ENCODE measurements at regions not wholly inside any gene's neighbourhood (a gene's known extent, or its start where the extent isn't known, plus 50 kb on each side); places are given as distances from the start of the nearest gene placed in this dataset.
A peak's percentile ranks its signal among the peaks of the same experiment; 100 is the strongest.

DNA sequence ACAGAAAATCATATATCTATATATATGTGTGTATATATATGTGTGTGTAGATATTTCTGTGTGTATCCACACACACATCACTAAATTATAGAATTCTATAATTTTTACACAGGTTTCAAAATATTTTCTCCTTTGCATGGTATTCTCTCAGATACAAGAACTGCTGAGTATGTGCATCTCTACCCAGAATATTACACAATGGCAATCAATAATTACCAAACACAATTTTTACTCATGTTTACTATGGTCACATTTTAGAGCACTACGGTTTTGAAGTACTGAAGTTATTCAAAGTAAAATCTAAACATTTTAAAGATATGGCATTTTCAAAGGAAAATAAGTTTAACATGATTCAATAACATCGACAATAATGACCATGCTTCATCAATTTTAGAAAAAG, 258.5 kb downstream of the PAX3 start:
- no TSS peak for BruUV-seq (replicated peaks)
- H3K27me3 ChIP-seq (ENCODE audit: control insufficient read depth in 1 of 2, insufficient read depth in 2 of 2, low read length in 2 of 2) = no peaks in the 10 kb centered on the region
- no peak overlapping the region for H3K27ac ChIP-seq (ENCODE audit: extremely low read length, insufficient read depth, low read length)
- WGBS (ENCODE audit: low lambda C conversion rate) = 12% methylated on average over 2 of the region's 2 CpGs
- H3K4me2 ChIP-seq (ENCODE audit: low read depth, low read length) = no peak overlapping the region
- no peak overlapping the region for H3K9ac ChIP-seq (ENCODE audit: insufficient read depth, low read depth, low read length)
- H3K36me3 ChIP-seq (replicated peaks in 1 of 2; ENCODE audit: control insufficient read depth in 1 of 2, insufficient read depth in 2 of 2, low read length in 2 of 2) = no peaks in the 10 kb centered on the region
- H2AFZ ChIP-seq (ENCODE audit: low read length) = no peak overlapping the region
- ChIA-PET CTCF (ENCODE audit: low intra/inter-chr PET ratio, low total read pairs) (interaction anchor here (0.6 kb wide), 1 partner anchor 573 kb away, joined by 3 read pairs; no protein-coding TSS in a partner anchor), POLR2A (no interaction called here)
- in situ Hi-C loops (cut with HindIII; ENCODE audit: extremely low pct_ligation_motif_present, low pct_unique_long_range_greater_than_20kb) (no loop called here), intact Hi-C loops (cut with micrococcal nuclease; ENCODE audit: unreplicated experiment) (no loop called here)
- no peak overlapping the region for H3K4me3 ChIP-seq (replicated peaks in 1 of 3; ENCODE audit: insufficient read depth in 1 of 3, low read depth in 2 of 3, low read length in 3 of 3)
- ATAC-seq = no peak
- H3K4me1 ChIP-seq (ENCODE audit: insufficient read depth, low read length) = no peaks in the 10 kb centered on the region
- DNase-seq (ENCODE audit: low spot score) = no peak
- H3K79me2 ChIP-seq (ENCODE audit: insufficient read depth, low read length) = no peaks in the 10 kb centered on the region
- H4K20me1 ChIP-seq (ENCODE audit: insufficient read depth, low read length) = no peaks in the 10 kb centered on the region
- no peak for FAIRE-seq
- no peak for TF ChIP-seq CBX1 (IDR thresholded peaks at IDR 0.05; ENCODE audit: low read depth)
- no peak for TF ChIP-seq ZNF776 (CRISPR knock-in tag; IDR thresholded peaks at IDR 0.05)
- no peak for TF ChIP-seq ZNF878 (CRISPR knock-in tag; IDR thresholded peaks at IDR 0.05)
- TF ChIP-seq ATM (IDR thresholded peaks at IDR 0.05; ENCODE audit: borderline replicate concordance) = no peak
- TF ChIP-seq RNF219 (CRISPR knock-in tag; IDR thresholded peaks at IDR 0.05) = no peak
- TF ChIP-seq GFI1 (CRISPR knock-in tag; IDR thresholded peaks at IDR 0.05; ENCODE audit: borderline replicate concordance) = no peak
- TF ChIP-seq JUND (CRISPR knock-in tag; IDR thresholded peaks at IDR 0.05) = no peak
- TF ChIP-seq TMF1 (CRISPR knock-in tag; IDR thresholded peaks at IDR 0.05; ENCODE audit: low read depth) = no peak
- TF ChIP-seq ZEB1 (IDR thresholded peaks at IDR 0.05; ENCODE audit: insufficient replicate concordance, low read depth) = no peak
- no peak for TF ChIP-seq BRD4 (CRISPR knock-in tag; IDR thresholded peaks at IDR 0.05)
- TF ChIP-seq FOXP1 (IDR thresholded peaks at IDR 0.05) = no peak
- no peak for TF ChIP-seq FOXP1 (CRISPR knock-in tag; IDR thresholded peaks at IDR 0.05)
- TF ChIP-seq MAZ (IDR thresholded peaks at IDR 0.05; ENCODE audit: borderline replicate concordance, low read depth, low read length) = no peak
- TF ChIP-seq MAZ (CRISPR knock-in tag; IDR thresholded peaks at IDR 0.05; ENCODE audit: low read depth) = no peak
- 0 out of 2 replicates have a peak, but pooled peaks have one; percentile 10 for TF ChIP-seq MAFF (IDR thresholded peaks at IDR 0.05; ENCODE audit: low read depth, low read length)
- TF ChIP-seq NRL (CRISPR knock-in tag; IDR thresholded peaks at IDR 0.05; ENCODE audit: borderline replicate concordance) = no peak
- 0 out of 4 replicates have a peak, but pooled peaks of 1 of the 2 experiments have one; percentile 18 for TF ChIP-seq MAFK (conservative IDR thresholded peaks at IDR 0.05 in 1 of 2, IDR thresholded peaks at IDR 0.05 in 1 of 2; ENCODE audit: low read length in 2 of 2)
- TF ChIP-seq NR2F6 (IDR thresholded peaks at IDR 0.05) = no peak
- TF ChIP-seq NR2F6 (CRISPR knock-in tag; IDR thresholded peaks at IDR 0.05) = no peak
- TF ChIP-seq, protein P1, sequence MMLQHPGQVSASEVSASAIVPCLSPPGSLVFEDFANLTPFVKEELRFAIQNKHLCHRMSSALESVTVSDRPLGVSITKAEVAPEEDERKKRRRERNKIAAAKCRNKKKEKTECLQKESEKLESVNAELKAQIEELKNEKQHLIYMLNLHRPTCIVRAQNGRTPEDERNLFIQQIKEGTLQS (CRISPR knock-in tag; IDR thresholded peaks at IDR 0.05) = no peak
- no peak for TF ChIP-seq ZNF296 (CRISPR knock-in tag; conservative IDR thresholded peaks at IDR 0.05)
- H3K9me3 ChIP-seq (ENCODE audit: low read length) = no peaks in the 10 kb centered on the region

Measured in HepG2 (cell line).